GM12878 (cell line): ENCODE measurements at regions not wholly inside any gene's neighbourhood (a gene's known extent, or its start where the extent isn't known, plus 50 kb on each side); places are given as distances from the start of the nearest gene placed in this dataset.

Source experiments
- ATAC-seq: fragments of 200-7000 bp; cut with Tn5 transposase; 3 replicates; pipeline ENCODE4 v1.9.1; 2020; ENCODE audit warnings: mild to moderate bottlenecking, moderate library complexity
- BruUV-seq: library from RNA; stranded (reverse); fragments of 400-500 nt; replicated peaks from 2 replicates; lab custom pipeline; 2021; lab: Mats Ljungman, UMichigan
- CTCF ChIA-PET: fragments of 300-600 bp; sonication (Branson Sonifier 250); formaldehyde crosslinking; extraction: SDS; loops from one replicate; lab custom pipeline; 2021; ENCODE audit warnings: inconsistent platforms; lab: Yijun Ruan, JAX
- POLR2A ChIA-PET: fragments of 350-600 bp; formaldehyde crosslinking; extraction: SDS; loops from one replicate; lab custom pipeline; 2021; ENCODE audit warnings: inconsistent platforms; lab: Charles Lee
- RAD21 ChIA-PET: fragments of 300-600 bp; sonication (Branson Sonifier 250); formaldehyde crosslinking; loops from one replicate; lab custom pipeline; 2023; ENCODE audit warnings: antibody characterized with exemption; ENCODE audit not compliant: unreplicated experiment; lab: Charles Lee
- SMC1A ChIA-PET: fragments of 300-600 bp; sonication (Branson Sonifier 250); formaldehyde crosslinking; loops from one replicate; lab custom pipeline; 2023; ENCODE audit not compliant: unreplicated experiment, uncharacterized antibody; lab: Charles Lee
- DNase-seq: peaks from one replicate; pipeline ENCODE4 v3.0.0-alpha.2; 2011; ENCODE audit warnings: low read depth, low spot score
- FAIRE-seq: peaks from 3 replicates; lab custom pipeline; 2011; peaks lifted over from hg19 to GRCh38; lab: Jason Lieb, UNC
- H2AFZ ChIP-seq: 2 replicates; pipeline ENCODE4 v1.6.0; 2011; ENCODE audit warnings: low read depth, low read length, control low read depth; ENCODE audit not compliant: control insufficient read depth
- H3K27ac ChIP-seq: 2 replicates; pipeline ENCODE4 v1.5.1; 2011; ENCODE audit warnings: control low read depth; ENCODE audit not compliant: control insufficient read depth, insufficient read depth
- H3K27me3 ChIP-seq, 2 experiments: replicated peaks in 1 of 2; 2 replicates each; pipeline versions ENCODE4 v1.6.0 to v1.6.1; 2011; ENCODE audit warnings: low read length in 1 of 2; ENCODE audit not compliant: control insufficient read depth in 2 of 2, insufficient read depth in 2 of 2
- H3K36me3 ChIP-seq, 2 experiments: 2 replicates each; pipeline ENCODE4 v1.5.1; 2011; ENCODE audit warnings: low read length in 1 of 2; ENCODE audit not compliant: control insufficient read depth in 2 of 2, insufficient read depth in 2 of 2
- H3K4me1 ChIP-seq: 2 replicates; pipeline ENCODE4 v1.6.1; 2011; ENCODE audit warnings: mild to moderate bottlenecking, low read length, moderate library complexity, mixed read lengths; ENCODE audit not compliant: control insufficient read depth, insufficient read depth
- H3K4me2 ChIP-seq: 2 replicates; pipeline ENCODE4 v1.6.0; 2011; ENCODE audit warnings: control low read depth; ENCODE audit not compliant: control insufficient read depth, insufficient read depth
- H3K4me3 ChIP-seq: fragments of 200-600 bp; sonication (generic); 2 replicates; pipeline ENCODE4 v1.5.1; 2016
- H3K79me2 ChIP-seq: 2 replicates; pipeline ENCODE4 v1.6.0; 2011; ENCODE audit warnings: low read length; ENCODE audit not compliant: control insufficient read depth, insufficient read depth
- H3K9ac ChIP-seq: 2 replicates; pipeline ENCODE4 v1.8.0; 2011; ENCODE audit warnings: low read length, control low read depth, mixed read lengths; ENCODE audit not compliant: control insufficient read depth, insufficient read depth
- H3K9me3 ChIP-seq: replicated peaks from 3 replicates; pipeline ENCODE4 v1.5.1; 2011; ENCODE audit warnings: mild to moderate bottlenecking, low read length; ENCODE audit not compliant: control insufficient read depth, insufficient read depth
- H4K20me1 ChIP-seq: 2 replicates; pipeline ENCODE4 v1.6.0; 2011; ENCODE audit not compliant: control insufficient read depth, insufficient read depth
- ATF3 ChIP-seq: IDR thresholded peaks from 2 replicates; pipeline ENCODE4 v1.6.1; 2011; ENCODE audit warnings: low read depth, mild to moderate bottlenecking, low read length, moderate library complexity, borderline replicate concordance; ENCODE audit errors: extremely low read depth
- ATF7 ChIP-seq: fragments of 450-650 bp; IDR thresholded peaks from 2 replicates; pipeline ENCODE4 v1.6.1; 2016; ENCODE audit warnings: low read depth, mild to moderate bottlenecking
- BCL11A ChIP-seq: IDR thresholded peaks from 2 replicates; pipeline ENCODE4 v1.6.1; 2011; ENCODE audit warnings: low read depth, low read length
- CBX5 ChIP-seq: sonication (generic); IDR thresholded peaks from 2 replicates; pipeline ENCODE4 v1.6.1; 2016; ENCODE audit warnings: low read depth, moderate library complexity, mild to moderate bottlenecking, inconsistent platforms
- CHD1 ChIP-seq: IDR thresholded peaks from 2 replicates; pipeline ENCODE4 v1.6.1; 2012; ENCODE audit warnings: low read depth, low read length, improper control_type of control experiment
- CREM ChIP-seq: IDR thresholded peaks from 2 replicates; pipeline ENCODE4 v1.6.1; 2014; ENCODE audit warnings: antibody characterized with exemption, low read depth
- FOS ChIP-seq: IDR thresholded peaks from 3 replicates; pipeline ENCODE4 v1.6.1; 2011; ENCODE audit warnings: borderline replicate concordance; ENCODE audit not compliant: insufficient read length; ENCODE audit errors: extremely low read depth
- PML ChIP-seq: IDR thresholded peaks from 2 replicates; pipeline ENCODE4 v1.6.1; 2012; ENCODE audit warnings: low read length, inconsistent platforms
- POLR2AphosphoS2 ChIP-seq: IDR thresholded peaks from 2 replicates; pipeline ENCODE4 v1.6.1; 2011; ENCODE audit warnings: low read depth, mild to moderate bottlenecking, low read length, improper control_type of control experiment, moderate library complexity
- SMC3 ChIP-seq: IDR thresholded peaks from 2 replicates; pipeline ENCODE4 v1.6.1; 2011; ENCODE audit warnings: low read length, improper control_type of control experiment, borderline replicate concordance
- TARDBP ChIP-seq: IDR thresholded peaks from 2 replicates; pipeline ENCODE4 v1.6.1; 2016; ENCODE audit warnings: borderline replicate concordance
- TCF12 ChIP-seq: IDR thresholded peaks from 2 replicates; pipeline ENCODE4 v1.6.1; 2011; ENCODE audit warnings: low read depth, mild to moderate bottlenecking, low read length
- ZBED1 ChIP-seq: IDR thresholded peaks from 2 replicates; pipeline ENCODE4 v1.6.1; 2016; ENCODE audit warnings: borderline replicate concordance
- WGBS: methylation state at CpG from one replicate; pipeline ENCODE4 v1.1.6; 2016; ENCODE audit warnings: low lambda C conversion rate; ENCODE audit not compliant: insufficient replicate concordance, insufficient coverage; ENCODE audit errors: missing lambda C conversion rate; 5-methylcytosine and 5-hydroxymethylcytosine counted together
- in situ Hi-C: fragments of 300-500 bp; cut with MboI; formaldehyde crosslinking; loops from 9 replicates; pipeline ENCODE4 v1.14.3; 2018; ENCODE audit warnings: mixed read lengths
- intact Hi-C: fragments of 100-400 bp; cut with micrococcal nuclease; formaldehyde crosslinking; loops from one replicate; pipeline ENCODE4 v1.14.2; 2022; ENCODE audit not compliant: unreplicated experiment

DNA sequence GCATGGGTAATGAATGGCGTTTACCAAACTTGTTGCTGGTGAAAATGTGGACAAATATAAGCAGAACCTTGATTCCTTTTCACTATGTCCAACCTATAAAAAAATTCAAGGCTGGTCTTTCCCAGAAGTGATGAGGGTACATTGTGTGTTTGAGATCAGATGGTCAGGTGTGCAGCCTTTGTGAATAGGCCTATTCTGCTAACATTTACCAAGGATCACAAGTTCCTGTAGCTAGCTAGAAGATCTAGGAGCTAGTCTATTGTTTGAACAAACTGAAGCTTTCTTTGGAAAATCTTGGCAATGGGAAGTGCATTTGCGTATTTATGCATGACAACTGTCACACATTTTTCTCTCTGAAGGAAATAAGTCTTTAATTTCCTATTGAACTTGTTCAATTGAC is 489.6 kb downstream of the KLF5 start (continued):
- TF ChIP-seq CBX5 (no peak), POLR2AphosphoS2 (no peak), FOS (no peak), ATF3 (no peak)

DNA sequence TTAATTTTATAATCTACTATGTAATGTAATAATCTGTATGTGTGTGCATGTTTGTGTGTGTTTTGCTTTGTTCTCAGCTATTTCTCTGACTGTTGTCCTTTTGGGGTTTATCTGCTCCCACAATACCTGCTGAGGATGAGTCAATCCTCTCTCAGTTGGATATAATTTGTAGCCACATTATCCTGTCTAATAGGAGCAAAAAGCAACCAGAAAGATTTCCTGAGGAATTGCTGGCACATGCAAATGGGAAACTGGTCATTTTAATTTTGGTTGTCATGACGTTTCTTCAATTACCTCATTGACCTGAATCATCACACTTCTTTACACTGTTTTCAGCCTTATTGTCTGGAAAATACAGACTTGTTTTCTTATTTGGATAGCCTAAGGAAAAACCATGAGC is 488.4 kb downstream of the KLF5 start:
- POLR2A ChIA-PET = no interaction called here
- no peaks in the 10 kb centered on the region for H3K36me3 ChIP-seq
- intact Hi-C loops = no loop called here
- WGBS = 6% methylated on average over 1 of the region's 1 CpG
- in situ Hi-C loops = no loop called here
- ATAC-seq (no peak), DNase-seq (no peak), FAIRE-seq (no peak)
- H3K27ac ChIP-seq = no peak overlapping the region
- no peak overlapping the region for H2AFZ ChIP-seq
- SMC1A ChIA-PET = interaction anchor here (1.4 kb wide), 1 partner anchor 19 kb away, joined by 3 read pairs; no protein-coding TSS in a partner anchor
- H3K4me3 ChIP-seq = no peak overlapping the region
- RAD21 ChIA-PET = no interaction called here
- no peaks in the 10 kb centered on the region for H3K79me2 ChIP-seq
- H4K20me1 ChIP-seq = no peaks in the 10 kb centered on the region
- TF ChIP-seq CHD1 (no peak), TCF12 (no peak), PML (no peak)
- H3K9ac ChIP-seq = no peak overlapping the region
- CTCF ChIA-PET = no interaction called here
- no peak overlapping the region for H3K4me2 ChIP-seq
- H3K4me1 ChIP-seq = no peaks in the 10 kb centered on the region
- BruUV-seq = no TSS peak
- H3K9me3 ChIP-seq = no peaks in the 10 kb centered on the region
- no peaks in the 10 kb centered on the region for H3K27me3 ChIP-seq

DNA sequence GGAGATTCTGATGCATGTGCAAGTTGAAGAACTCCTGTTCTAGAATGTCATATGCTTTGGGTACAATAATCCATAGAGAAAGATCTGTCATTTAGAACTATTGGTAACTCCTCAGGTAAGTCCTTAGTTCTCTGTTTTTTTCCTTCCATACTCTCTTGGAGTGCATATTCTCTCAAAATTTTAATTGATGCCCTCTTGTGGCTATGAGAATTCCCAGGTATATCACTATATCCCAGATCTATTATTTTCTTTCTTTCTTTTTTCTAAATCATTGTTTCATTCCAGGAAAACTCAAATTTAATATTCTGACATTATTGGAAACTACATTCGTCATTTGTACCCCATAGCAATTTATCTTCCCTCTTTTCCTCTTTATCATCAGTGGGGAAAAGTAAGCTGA is 485.4 kb downstream of the KLF5 start:
- Histone ChIP-seq H3K9me3 (no peaks in the 10 kb centered on the region), H3K79me2 (no peaks in the 10 kb centered on the region), H4K20me1 (no peaks in the 10 kb centered on the region), H2AFZ (no peak overlapping the region), H3K27ac (no peak overlapping the region), H3K36me3 (no peaks in the 10 kb centered on the region), H3K4me2 (no peak overlapping the region), H3K4me1 (no peaks in the 10 kb centered on the region), H3K9ac (no peak overlapping the region), H3K27me3 (no peaks in the 10 kb centered on the region), H3K4me3 (no peak overlapping the region)
- SMC1A ChIA-PET = no interaction called here
- FAIRE-seq (no peak), ATAC-seq (no peak), DNase-seq (no peak)
- POLR2A ChIA-PET = no interaction called here
- TF ChIP-seq ATF7 (no peak), PML (no peak), BCL11A (no peak), TARDBP (no peak), ZBED1 (no peak), SMC3 (no peak), CREM (no peak), ATF3 (no peak)
- intact Hi-C loops (no loop called here), in situ Hi-C loops (no loop called here)
- no TSS peak for BruUV-seq
- RAD21 ChIA-PET = no interaction called here
- CTCF ChIA-PET = interaction anchor here (1.3 kb wide), 1 partner anchor 9 kb away, joined by 3 read pairs; no protein-coding TSS in a partner anchor
- WGBS = 0% methylated on average over 1 of the region's 1 CpG
